Effector memory CD8-positive, alpha-beta T cell (primary cell): ENCODE measurements at regions not wholly inside any gene's neighbourhood (a gene's known extent, or its start where the extent isn't known, plus 50 kb on each side); places are given as distances from the start of the nearest gene placed in this dataset.

Experiments used
- ATAC-seq: fragments of 150-1000 bp; cut with Tn5 transposase; replicated peaks from 2 replicates; pipeline ENCODE4 v1.10.0; 2021; ENCODE audit warnings: mild to moderate bottlenecking, moderate library complexity
- DNase-seq, 3 experiments: peaks; one replicate each; pipeline ENCODE4 v3.0.0; 2021
- H3K27ac Mint-ChIP-seq, 2 donors: one replicate each; pipeline ENCODE4 v1.8.0; 2022; ENCODE audit warnings: mild to moderate bottlenecking in 2 of 2, mixed read lengths in 2 of 2, moderate library complexity in 2 of 2
- H3K27me3 Mint-ChIP-seq, 2 donors: one replicate each; pipeline ENCODE4 v1.8.0; 2022; ENCODE audit warnings: mixed read lengths in 2 of 2
- H3K36me3 Mint-ChIP-seq: one replicate; pipeline ENCODE4 v1.8.0; 2022; ENCODE audit warnings: mild to moderate bottlenecking, moderate library complexity, mixed read lengths; ENCODE audit not compliant: insufficient read depth
- H3K4me1 Mint-ChIP-seq, 2 donors: one replicate each; pipeline ENCODE4 v1.8.0; 2022; ENCODE audit warnings: low read depth in 2 of 2, mixed read lengths in 2 of 2
- H3K4me3 Mint-ChIP-seq, 2 donors: one replicate each; pipeline ENCODE4 v1.8.0; 2022; ENCODE audit warnings: mild to moderate bottlenecking in 2 of 2, mixed read lengths in 2 of 2, moderate library complexity in 2 of 2
- H3K9me3 Mint-ChIP-seq, 2 donors: one replicate each; pipeline ENCODE4 v1.8.0; 2022; ENCODE audit warnings: mixed read lengths in 2 of 2

- Mint-ChIP-seq H3K27ac (no peak overlapping the region), H3K4me1 (no peaks in the 10 kb centered on the region), H3K4me3 (no peak overlapping the region), H3K36me3 (no peaks in the 10 kb centered on the region), H3K9me3 (no peaks in the 10 kb centered on the region), H3K27me3 (peaks cover 31 to 35% of the 10 kb centered on the region in 2 donors)
- no peak for DNase-seq
- no peak for ATAC-seq
Measured at GRCh38 chr5:171578829-171579491, 159.5 kb downstream of the FGF18 start.

- H3K4me3 Mint-ChIP-seq = no peak overlapping the region
- no peaks in the 10 kb centered on the region for H3K9me3 Mint-ChIP-seq
- H3K27ac Mint-ChIP-seq = no peak overlapping the region
- no peaks in the 10 kb centered on the region for H3K36me3 Mint-ChIP-seq
- peaks cover 34 to 38% of the 10 kb centered on the region in 2 donors for H3K27me3 Mint-ChIP-seq
- ATAC-seq = no peak
- no peaks in the 10 kb centered on the region for H3K4me1 Mint-ChIP-seq
- no peak for DNase-seq
Measured at GRCh38 chr5:171579976-171580411, 160.5 kb downstream of the FGF18 start.

GRCh38 chr5:171580502-171581265, 161.2 kb downstream of the FGF18 start:
- no peak overlapping the region for H3K4me3 Mint-ChIP-seq
- H3K4me1 Mint-ChIP-seq = no peaks in the 10 kb centered on the region
- no peak for DNase-seq
- no peak overlapping the region for H3K27ac Mint-ChIP-seq
- H3K36me3 Mint-ChIP-seq = no peaks in the 10 kb centered on the region
- no peaks in the 10 kb centered on the region for H3K9me3 Mint-ChIP-seq
- no peak for ATAC-seq
- peaks cover 33 to 34% of the 10 kb centered on the region in 2 donors for H3K27me3 Mint-ChIP-seq

- no peak overlapping the region for H3K27ac Mint-ChIP-seq
- H3K4me3 Mint-ChIP-seq = no peak overlapping the region
- H3K9me3 Mint-ChIP-seq = no peaks in the 10 kb centered on the region
- DNase-seq (no peak), ATAC-seq (no peak)
- H3K36me3 Mint-ChIP-seq = no peaks in the 10 kb centered on the region
- H3K4me1 Mint-ChIP-seq = no peaks in the 10 kb centered on the region
- H3K27me3 Mint-ChIP-seq = peaks cover 30 to 33% of the 10 kb centered on the region in 2 donors
Measured at GRCh38 chr5:171581781-171582180, 162.3 kb downstream of the FGF18 start.

GRCh38 chr5:171582849-171583248, 163.4 kb downstream of the FGF18 start:
- peaks cover 30 to 38% of the 10 kb centered on the region in 2 donors for H3K27me3 Mint-ChIP-seq
- no peak for DNase-seq
- no peak overlapping the region for H3K27ac Mint-ChIP-seq
- H3K4me3 Mint-ChIP-seq = no peak overlapping the region
- no peaks in the 10 kb centered on the region for H3K9me3 Mint-ChIP-seq
- H3K4me1 Mint-ChIP-seq = no peaks in the 10 kb centered on the region
- ATAC-seq = no peak
- H3K36me3 Mint-ChIP-seq = no peaks in the 10 kb centered on the region

DNA sequence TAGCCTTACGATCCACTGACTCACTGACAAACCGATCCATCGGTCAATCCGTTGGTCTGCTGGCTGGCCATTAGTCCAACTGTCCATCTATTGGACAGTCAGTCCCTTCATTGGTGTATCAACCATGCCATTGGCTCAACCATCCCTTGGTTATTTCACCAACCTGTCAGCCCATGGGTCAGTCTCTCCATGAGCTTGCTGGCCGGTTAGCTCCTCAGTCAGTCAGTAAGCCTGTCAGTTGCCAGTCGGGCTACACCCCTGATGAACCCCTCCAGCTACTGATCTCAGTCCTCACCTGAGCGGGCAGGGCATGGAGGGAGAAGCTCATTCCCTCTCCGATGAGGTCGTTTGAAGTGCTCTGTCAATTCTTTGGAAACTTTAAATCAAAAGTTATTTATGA, 166.5 kb downstream of the FGF18 start:
- Mint-ChIP-seq H3K4me3 (no peak overlapping the region), H3K36me3 (no peaks in the 10 kb centered on the region), H3K27me3 (peaks cover 24 to 35% of the 10 kb centered on the region in 2 donors), H3K4me1 (no peaks in the 10 kb centered on the region), H3K27ac (no peak overlapping the region), H3K9me3 (no peaks in the 10 kb centered on the region)
- ATAC-seq (no peak), DNase-seq (no peak)

DNA sequence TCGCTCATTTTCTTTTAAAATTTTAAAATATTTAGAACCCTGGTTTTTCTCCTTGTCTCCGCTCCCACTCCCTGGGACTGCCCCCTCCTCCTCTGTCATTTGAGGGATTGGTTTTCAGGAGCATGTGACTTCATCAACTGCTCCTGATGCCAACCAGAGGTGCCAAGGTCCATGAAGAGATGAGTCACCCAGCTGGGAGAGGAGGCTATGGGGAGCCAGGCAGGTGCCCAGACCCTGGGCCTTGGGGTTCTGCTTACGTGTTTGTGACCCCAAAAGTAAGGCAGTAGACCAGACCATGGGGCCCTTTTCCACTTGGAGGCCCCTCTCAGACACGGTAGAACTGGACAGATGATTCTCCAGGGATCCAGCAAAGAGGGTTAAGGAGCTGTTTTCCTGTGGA, 167.0 kb downstream of the FGF18 start:
- Mint-ChIP-seq H3K9me3 (no peaks in the 10 kb centered on the region), H3K27me3 (peaks cover 27 to 38% of the 10 kb centered on the region in 2 donors), H3K4me1 (no peaks in the 10 kb centered on the region)

GRCh38 chr5:171588046-171588445, 168.6 kb downstream of the FGF18 start:
- Mint-ChIP-seq H3K9me3 (no peaks in the 10 kb centered on the region), H3K27ac (no peak overlapping the region), H3K4me1 (no peaks in the 10 kb centered on the region), H3K4me3 (no peak overlapping the region), H3K36me3 (no peaks in the 10 kb centered on the region), H3K27me3 (peaks cover 27 to 38% of the 10 kb centered on the region in 2 donors)
- no peak for DNase-seq
- no peak for ATAC-seq

More for the DNA sequence above, 167.0 kb downstream of the FGF18 start:
- no peak for DNase-seq
- Mint-ChIP-seq H3K27ac (no peak overlapping the region), H3K4me3 (no peak overlapping the region), H3K36me3 (no peaks in the 10 kb centered on the region)
- no peak for ATAC-seq

DNA sequence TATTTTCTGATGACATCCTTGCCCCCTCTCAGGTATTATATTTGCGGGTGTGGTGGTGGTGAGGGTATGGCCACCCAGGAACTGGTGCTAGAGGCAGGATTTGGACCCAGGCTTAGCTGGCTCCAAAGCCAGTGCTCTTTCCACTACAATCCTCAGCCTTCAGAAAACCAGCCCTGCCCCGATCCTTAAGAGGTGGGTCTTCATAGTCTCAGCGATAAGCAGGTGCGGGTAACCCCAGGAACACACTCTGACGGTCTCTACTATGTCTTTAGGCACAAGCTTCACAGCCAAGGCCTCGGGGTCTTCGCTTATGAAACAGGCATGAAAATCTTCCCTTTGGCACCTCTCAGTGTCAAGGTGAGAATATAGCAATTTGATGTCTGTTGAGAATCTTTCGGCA, 169.3 kb downstream of the FGF18 start:
- Mint-ChIP-seq H3K27ac (no peak overlapping the region), H3K27me3 (peaks cover 27 to 38% of the 10 kb centered on the region in 2 donors), H3K36me3 (no peaks in the 10 kb centered on the region), H3K9me3 (no peaks in the 10 kb centered on the region), H3K4me1 (no peaks in the 10 kb centered on the region), H3K4me3 (no peak overlapping the region)
- DNase-seq = no peak
- ATAC-seq = no peak

GRCh38 chr5:171589461-171589860, 170.0 kb downstream of the FGF18 start:
- H3K4me3 Mint-ChIP-seq = no peak overlapping the region
- peaks cover 24 to 35% of the 10 kb centered on the region in 2 donors for H3K27me3 Mint-ChIP-seq
- H3K4me1 Mint-ChIP-seq = no peaks in the 10 kb centered on the region
- no peak overlapping the region for H3K27ac Mint-ChIP-seq
- no peaks in the 10 kb centered on the region for H3K9me3 Mint-ChIP-seq
- no peak for DNase-seq
- ATAC-seq = no peak
- H3K36me3 Mint-ChIP-seq = no peaks in the 10 kb centered on the region

- ATAC-seq = no peak
- no peak overlapping the region for H3K4me3 Mint-ChIP-seq
- H3K4me1 Mint-ChIP-seq = no peaks in the 10 kb centered on the region
- H3K36me3 Mint-ChIP-seq = no peaks in the 10 kb centered on the region
- no peaks in the 10 kb centered on the region for H3K9me3 Mint-ChIP-seq
- H3K27me3 Mint-ChIP-seq = peaks cover 16 to 30% of the 10 kb centered on the region in 2 donors
- H3K27ac Mint-ChIP-seq = no peak overlapping the region
- DNase-seq = no peak
Measured at GRCh38 chr5:171592076-171592475, 172.6 kb downstream of the FGF18 start.

- H3K27me3 Mint-ChIP-seq = peaks cover 14 to 33% of the 10 kb centered on the region in 2 donors
- DNase-seq (no peak), ATAC-seq (no peak)
- no peak overlapping the region for H3K4me3 Mint-ChIP-seq
- H3K27ac Mint-ChIP-seq = no peak overlapping the region
- no peaks in the 10 kb centered on the region for H3K4me1 Mint-ChIP-seq
- no peaks in the 10 kb centered on the region for H3K9me3 Mint-ChIP-seq
- H3K36me3 Mint-ChIP-seq = no peaks in the 10 kb centered on the region
Measured at GRCh38 chr5:171592736-171593135, 173.3 kb downstream of the FGF18 start.

GRCh38 chr5:171593401-171593800, 174.0 kb downstream of the FGF18 start:
- H3K36me3 Mint-ChIP-seq = no peaks in the 10 kb centered on the region
- peaks cover 20 to 39% of the 10 kb centered on the region in 2 donors for H3K27me3 Mint-ChIP-seq
- no peaks in the 10 kb centered on the region for H3K9me3 Mint-ChIP-seq
- no peaks in the 10 kb centered on the region for H3K4me1 Mint-ChIP-seq
- H3K27ac Mint-ChIP-seq = no peak overlapping the region
- H3K4me3 Mint-ChIP-seq = no peak overlapping the region
- DNase-seq (no peak), ATAC-seq (no peak)

DNA sequence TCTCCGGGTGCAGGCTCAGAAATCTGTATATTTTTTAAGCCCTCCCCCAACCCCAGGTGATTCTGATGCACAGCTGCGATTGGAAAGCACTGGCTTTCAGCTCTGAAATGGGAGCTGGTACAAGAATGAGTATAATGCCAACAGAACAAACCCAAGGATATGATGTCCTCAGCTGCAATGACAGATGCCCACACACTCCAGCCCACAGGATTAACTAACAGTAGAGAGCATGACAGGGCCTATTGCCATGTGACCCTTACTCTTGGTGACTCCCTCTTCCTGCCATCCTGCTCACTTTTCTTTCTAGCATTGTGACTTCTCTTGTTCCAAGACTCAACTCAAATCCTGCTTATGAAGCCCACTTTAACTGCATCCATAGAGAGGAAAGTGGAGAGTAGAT, 174.5 kb downstream of the FGF18 start:
- Mint-ChIP-seq H3K27ac (no peak overlapping the region), H3K36me3 (no peaks in the 10 kb centered on the region), H3K9me3 (no peaks in the 10 kb centered on the region), H3K4me3 (no peak overlapping the region), H3K27me3 (peaks cover 26 to 42% of the 10 kb centered on the region in 2 donors), H3K4me1 (no peaks in the 10 kb centered on the region)
- no peak for ATAC-seq
- DNase-seq = no peak
